ENCODE measurements at regions not wholly inside any gene's neighbourhood (a gene's known extent, or its start where the extent isn't known, plus 50 kb on each side); places are given as distances from the start of the nearest gene placed in this dataset.

DNA sequence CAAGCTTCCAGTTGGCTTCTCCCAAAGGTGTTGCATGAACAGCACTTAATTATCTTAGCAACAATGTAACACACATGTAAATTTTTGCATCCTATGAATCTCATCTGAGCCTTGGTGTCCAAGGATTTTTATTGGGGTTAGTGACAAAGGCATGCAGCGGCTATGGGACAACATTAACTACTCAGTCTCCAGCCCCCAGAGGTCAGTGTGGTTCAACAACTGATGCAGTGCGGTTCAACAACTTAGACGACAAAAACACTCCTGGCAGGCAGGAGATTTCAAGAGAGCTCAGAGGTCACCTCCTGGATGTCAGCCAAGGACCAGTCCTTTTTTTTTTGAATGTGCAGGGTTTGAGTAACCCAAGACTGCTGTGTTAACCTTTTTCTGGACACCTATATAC is 77.5 kb upstream of the HMCN1 start:
- H3K4me3 ChIP-seq (ENCODE audit: low read depth in 1 of 2, low read length in 2 of 2) = no peak overlapping the region
- H3K4me2 ChIP-seq (ENCODE audit: insufficient read depth, low read length) = no peak overlapping the region
- H3K79me2 ChIP-seq (ENCODE audit: insufficient read depth, low read length) = no peaks in the 10 kb centered on the region
- TF ChIP-seq EZH2 (IDR thresholded peaks at IDR 0.05; ENCODE audit: borderline replicate concordance, low read depth, low read length, severe bottlenecking) = no peak
- TF ChIP-seq, protein P1, sequence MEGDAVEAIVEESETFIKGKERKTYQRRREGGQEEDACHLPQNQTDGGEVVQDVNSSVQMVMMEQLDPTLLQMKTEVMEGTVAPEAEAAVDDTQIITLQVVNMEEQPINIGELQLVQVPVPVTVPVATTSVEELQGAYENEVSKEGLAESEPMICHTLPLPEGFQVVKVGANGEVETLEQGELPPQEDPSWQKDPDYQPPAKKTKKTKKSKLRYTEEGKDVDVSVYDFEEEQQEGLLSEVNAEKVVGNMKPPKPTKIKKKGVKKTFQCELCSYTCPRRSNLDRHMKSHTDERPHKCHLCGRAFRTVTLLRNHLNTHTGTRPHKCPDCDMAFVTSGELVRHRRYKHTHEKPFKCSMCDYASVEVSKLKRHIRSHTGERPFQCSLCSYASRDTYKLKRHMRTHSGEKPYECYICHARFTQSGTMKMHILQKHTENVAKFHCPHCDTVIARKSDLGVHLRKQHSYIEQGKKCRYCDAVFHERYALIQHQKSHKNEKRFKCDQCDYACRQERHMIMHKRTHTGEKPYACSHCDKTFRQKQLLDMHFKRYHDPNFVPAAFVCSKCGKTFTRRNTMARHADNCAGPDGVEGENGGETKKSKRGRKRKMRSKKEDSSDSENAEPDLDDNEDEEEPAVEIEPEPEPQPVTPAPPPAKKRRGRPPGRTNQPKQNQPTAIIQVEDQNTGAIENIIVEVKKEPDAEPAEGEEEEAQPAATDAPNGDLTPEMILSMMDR (IDR thresholded peaks at IDR 0.05; ENCODE audit: borderline replicate concordance, extremely low read depth, low read length, poor library complexity, severe bottlenecking) = no peak
- no peaks in the 10 kb centered on the region for H3K4me1 ChIP-seq (ENCODE audit: insufficient read depth, low read length)
- no peaks in the 10 kb centered on the region; the same call in 1 of the 2 replicates for H4K20me1 ChIP-seq (ENCODE audit: insufficient read depth, low read length)
- H3K36me3 ChIP-seq (ENCODE audit: insufficient read depth, low read length) = no peaks in the 10 kb centered on the region
- H2AFZ ChIP-seq (ENCODE audit: low read depth, low read length) = no peak overlapping the region
- no peaks in the 10 kb centered on the region for H3K27me3 ChIP-seq (ENCODE audit: insufficient read depth, low read length, poor library complexity)
- H3K9ac ChIP-seq (ENCODE audit: low read depth, low read length) = no peak overlapping the region
- H3K9me3 ChIP-seq (ENCODE audit: insufficient read depth, low read length, severe bottlenecking) = no peaks in the 10 kb centered on the region
- DNase-seq (no peak), ATAC-seq (ENCODE audit: insufficient read depth, low read depth) (no peak)
- H3K27ac ChIP-seq (ENCODE audit: low read length) = no peak overlapping the region

DNA sequence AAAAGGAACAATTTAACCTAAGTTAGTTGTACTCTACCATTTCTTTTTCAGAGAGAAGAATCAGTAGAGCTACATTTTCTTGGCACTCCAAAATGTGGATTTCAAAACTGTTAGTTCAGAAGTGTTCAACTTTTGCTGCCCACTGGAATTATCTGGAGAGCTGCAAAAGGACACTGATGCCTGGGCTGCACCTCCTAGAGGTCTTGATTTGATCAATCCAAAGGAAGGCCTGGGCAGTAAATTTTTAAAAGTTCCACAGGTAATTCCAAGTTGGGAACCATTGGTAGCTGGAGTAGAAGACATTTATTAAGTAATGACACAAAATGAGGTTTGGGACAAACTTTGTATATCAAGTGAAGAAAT is 79.3 kb upstream of the HMCN1 start:
- Histone ChIP-seq H3K27ac (ENCODE audit: low read length) (no peak overlapping the region), H3K4me2 (ENCODE audit: insufficient read depth, low read length) (no peak overlapping the region), H4K20me1 (ENCODE audit: insufficient read depth, low read length) (no peaks in the 10 kb centered on the region), H3K4me1 (ENCODE audit: insufficient read depth, low read length) (no peaks in the 10 kb centered on the region), H3K36me3 (ENCODE audit: insufficient read depth, low read length) (no peaks in the 10 kb centered on the region), H2AFZ (ENCODE audit: low read depth, low read length) (no peak overlapping the region), H3K9me3 (ENCODE audit: insufficient read depth, low read length, severe bottlenecking) (no peaks in the 10 kb centered on the region), H3K9ac (ENCODE audit: low read depth, low read length) (no peak overlapping the region), H3K27me3 (ENCODE audit: insufficient read depth, low read length, poor library complexity) (no peaks in the 10 kb centered on the region), H3K4me3 (ENCODE audit: low read depth in 1 of 2, low read length in 2 of 2) (no peak overlapping the region), H3K79me2 (ENCODE audit: insufficient read depth, low read length) (no peaks in the 10 kb centered on the region)
- TF ChIP-seq EZH2 (IDR thresholded peaks at IDR 0.05; ENCODE audit: borderline replicate concordance, low read depth, low read length, severe bottlenecking) = no peak
- TF ChIP-seq, protein P1 (IDR thresholded peaks at IDR 0.05; ENCODE audit: borderline replicate concordance, extremely low read depth, low read length, poor library complexity, severe bottlenecking) = no peak
- ATAC-seq (ENCODE audit: insufficient read depth, low read depth) (no peak), DNase-seq (no peak)

DNA sequence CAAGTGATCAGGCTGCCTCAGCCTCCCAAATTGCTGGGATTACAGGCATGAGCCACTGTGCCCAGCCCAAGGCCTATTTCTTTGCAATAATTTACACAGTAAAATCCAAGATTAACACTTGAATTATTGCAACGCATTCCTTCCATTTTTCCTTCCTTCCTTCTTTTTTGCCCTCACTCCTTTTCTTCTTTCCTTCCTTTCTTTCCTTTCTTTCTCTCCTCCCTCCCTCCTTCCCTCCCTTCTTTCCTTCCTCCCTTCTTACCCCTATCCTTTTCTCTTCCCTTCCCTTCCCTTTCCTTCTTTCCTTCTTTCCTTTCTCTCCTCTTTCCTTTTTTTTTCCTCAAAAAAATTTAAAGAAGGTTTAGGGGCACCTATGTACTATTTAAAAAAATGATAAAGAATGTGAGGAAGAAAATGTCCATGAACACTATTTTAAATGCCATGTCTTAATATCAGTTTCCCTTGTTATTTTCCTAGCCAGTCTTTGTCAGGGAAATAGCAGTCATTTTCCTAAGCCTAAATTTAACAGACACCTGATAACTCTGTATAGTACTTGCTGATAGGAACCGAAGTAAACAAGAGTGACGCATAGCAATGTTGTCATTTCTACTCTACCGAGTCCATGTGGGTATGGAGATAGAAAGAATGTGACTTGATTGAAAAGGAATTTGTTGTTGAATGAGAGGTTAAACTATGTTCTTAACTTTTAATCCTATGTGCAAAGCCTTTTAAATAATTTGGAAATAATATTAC is 79.8 kb upstream of the HMCN1 start:
- Histone ChIP-seq H3K9me3 (ENCODE audit: insufficient read depth, low read length, severe bottlenecking) (no peaks in the 10 kb centered on the region), H3K4me1 (ENCODE audit: insufficient read depth, low read length) (no peaks in the 10 kb centered on the region), H2AFZ (ENCODE audit: low read depth, low read length) (no peak overlapping the region), H4K20me1 (ENCODE audit: insufficient read depth, low read length) (no peaks in the 10 kb centered on the region), H3K27me3 (ENCODE audit: insufficient read depth, low read length, poor library complexity) (no peaks in the 10 kb centered on the region), H3K4me2 (ENCODE audit: insufficient read depth, low read length) (no peak overlapping the region), H3K36me3 (ENCODE audit: insufficient read depth, low read length) (no peaks in the 10 kb centered on the region), H3K79me2 (ENCODE audit: insufficient read depth, low read length) (no peaks in the 10 kb centered on the region), H3K9ac (ENCODE audit: low read depth, low read length) (no peak overlapping the region), H3K4me3 (ENCODE audit: low read depth in 1 of 2, low read length in 2 of 2) (no peak overlapping the region), H3K27ac (ENCODE audit: low read length) (no peak overlapping the region)
- TF ChIP-seq EZH2 (IDR thresholded peaks at IDR 0.05; ENCODE audit: borderline replicate concordance, low read depth, low read length, severe bottlenecking) = no peak
- TF ChIP-seq, protein P1 (IDR thresholded peaks at IDR 0.05; ENCODE audit: borderline replicate concordance, extremely low read depth, low read length, poor library complexity, severe bottlenecking) = no peak
- ATAC-seq (ENCODE audit: insufficient read depth, low read depth) (no peak), DNase-seq (no peak)
